HS-5 (cell line): ENCODE measurements at regions not wholly inside any gene's neighbourhood (a gene's known extent, or its start where the extent isn't known, plus 50 kb on each side); places are given as distances from the start of the nearest gene placed in this dataset.
"Not testable (repeated sequence)": the region's sequence is repeated elsewhere in the genome, so short reads cannot be mapped to it uniquely, and the experiment has no call there.

Source experiments
- DNase-seq: peaks from one replicate; pipeline ENCODE4 v3.0.0-alpha.2; 2012; ENCODE audit warnings: low read depth

DNA sequence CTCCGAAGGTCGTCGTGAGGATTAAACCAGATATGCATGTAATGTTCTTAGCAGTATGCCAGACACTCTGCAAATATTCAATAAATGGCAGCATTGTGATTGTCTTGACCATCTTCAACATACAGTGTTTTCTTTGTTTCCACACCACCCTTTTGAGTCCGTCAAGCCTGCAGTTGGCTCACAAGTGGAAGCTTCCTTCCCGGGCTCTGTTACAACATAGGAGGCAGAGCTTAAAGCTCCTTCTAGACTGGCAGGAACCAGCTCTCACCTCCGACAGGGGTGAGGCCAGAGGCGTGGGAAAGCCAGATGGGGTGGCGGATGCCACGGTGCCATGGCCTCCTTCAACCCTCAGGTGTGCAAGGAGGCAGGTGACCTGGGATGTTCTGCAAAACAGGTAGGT lies 138.3 kb downstream of the FOXL1 start:
- DNase-seq = no peak

DNA sequence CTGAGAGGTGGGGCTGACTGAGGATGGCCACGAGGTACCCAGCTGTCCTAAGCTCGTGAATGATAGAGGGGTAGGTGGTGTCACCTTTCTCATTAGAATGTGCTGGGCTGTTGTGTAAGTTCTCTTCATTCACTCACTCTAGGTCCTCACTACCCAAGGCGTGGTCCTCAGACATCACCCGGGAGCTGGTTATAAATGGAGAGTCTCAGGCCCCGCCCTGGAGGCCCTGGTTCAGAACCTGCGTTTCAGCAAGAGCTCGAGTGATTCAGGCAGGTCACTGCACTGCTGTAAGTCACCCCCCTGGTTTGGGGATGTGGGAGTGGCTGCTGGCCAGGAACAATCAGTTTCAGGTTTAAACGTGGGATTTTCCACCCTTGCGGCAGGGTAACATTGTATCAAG lies 139.8 kb downstream of the FOXL1 start:
- no peak for DNase-seq

DNA sequence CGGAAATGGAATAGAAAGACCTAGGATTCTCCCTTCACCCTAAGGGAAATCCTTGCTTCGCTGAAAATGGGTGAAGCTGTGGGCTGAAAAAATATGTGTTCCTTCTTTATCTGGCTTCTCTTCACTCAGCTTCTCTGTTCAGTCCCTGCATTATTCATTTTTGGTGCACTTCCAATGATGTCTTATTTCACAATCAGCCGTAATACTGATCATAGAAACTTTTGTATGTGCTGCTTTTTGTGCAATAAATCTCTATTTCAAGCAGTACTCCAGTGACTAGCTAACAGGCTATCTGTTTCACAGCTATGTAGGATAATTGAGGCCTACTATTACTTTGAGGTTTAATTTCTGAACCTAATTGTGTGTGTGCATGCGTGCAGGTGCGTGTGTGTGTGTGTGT lies 144.6 kb downstream of the FOXL1 start:
- DNase-seq = no peak

DNA sequence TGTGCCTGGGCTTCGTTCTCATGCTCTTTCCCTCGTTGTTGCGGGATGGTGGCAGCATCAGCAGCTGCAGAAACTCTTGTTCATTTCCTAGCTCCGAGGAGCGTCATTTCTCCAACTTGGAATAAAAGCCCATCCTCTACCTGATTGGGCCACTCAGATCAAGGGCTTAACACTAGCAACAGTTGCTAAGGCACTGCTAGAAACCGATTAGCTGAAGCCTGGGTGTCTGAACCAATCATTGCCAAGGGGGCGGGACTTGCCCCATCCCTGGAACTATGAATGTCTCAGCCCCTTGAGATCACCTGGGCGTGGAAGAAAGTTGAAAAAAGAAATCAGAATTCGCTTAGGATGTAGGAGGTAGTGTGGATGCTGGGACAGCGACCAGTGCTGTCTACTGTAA lies 145.3 kb downstream of the FOXL1 start:
- no peak for DNase-seq

DNA sequence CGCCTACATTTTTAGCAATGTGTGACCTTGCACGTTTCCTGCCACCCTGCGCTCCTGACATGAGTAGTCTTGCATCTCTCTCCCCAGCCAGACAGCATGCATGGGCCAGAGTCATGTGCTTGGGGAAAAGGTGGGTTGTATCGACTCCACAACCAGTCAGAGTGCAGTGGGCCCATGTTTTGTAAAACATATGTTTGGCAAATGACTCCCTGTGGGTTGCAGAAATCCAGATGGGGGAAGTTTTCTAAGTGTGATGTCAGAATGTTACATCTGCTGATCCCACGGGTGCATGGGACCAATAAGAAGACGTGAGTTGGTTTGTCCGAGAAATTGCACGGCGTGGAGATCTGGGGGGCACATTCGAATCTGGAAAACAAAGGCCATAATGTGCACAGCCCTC lies 147.1 kb downstream of the FOXL1 start:
- no peak for DNase-seq

DNA sequence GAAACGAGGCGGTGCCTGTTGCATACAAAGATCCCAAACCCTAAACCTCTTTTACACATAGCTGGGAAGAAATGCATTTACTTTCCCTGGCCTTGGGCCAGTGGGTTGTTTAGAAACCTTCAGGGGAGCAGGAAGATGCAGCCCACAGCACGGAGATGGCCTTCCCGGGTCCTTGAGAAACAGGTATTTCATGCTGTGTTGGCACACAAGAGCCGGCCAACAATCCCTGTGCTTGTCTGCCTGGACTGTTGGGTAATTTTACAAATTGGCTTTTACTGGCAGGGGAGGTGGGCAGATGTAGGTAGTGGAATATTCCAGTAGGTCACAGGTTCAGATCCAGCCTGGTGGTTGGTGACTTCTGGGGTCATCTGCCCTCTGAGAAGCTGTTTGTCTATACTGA lies 148.0 kb downstream of the FOXL1 start:
- DNase-seq = no peak

DNA sequence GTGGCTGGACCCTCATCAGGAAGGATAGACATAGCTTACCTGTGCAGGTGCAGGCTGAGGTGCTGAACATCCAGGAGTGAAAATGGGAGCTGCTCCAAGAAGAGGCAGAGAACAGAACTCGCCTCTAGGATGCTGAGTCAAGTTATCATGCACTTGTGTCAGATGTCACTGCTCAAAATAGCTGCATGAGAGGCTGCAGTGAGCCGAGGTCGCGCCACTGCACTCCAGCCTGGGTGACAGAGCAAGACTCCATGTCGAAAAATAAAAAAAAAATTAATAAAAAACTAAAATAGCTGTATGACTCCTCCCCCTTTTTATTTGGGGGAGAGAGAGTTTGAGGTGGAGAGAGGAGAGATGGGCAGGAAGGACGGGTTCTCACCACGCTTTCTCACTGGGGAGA lies 148.8 kb downstream of the FOXL1 start:
- DNase-seq = no peak

DNA sequence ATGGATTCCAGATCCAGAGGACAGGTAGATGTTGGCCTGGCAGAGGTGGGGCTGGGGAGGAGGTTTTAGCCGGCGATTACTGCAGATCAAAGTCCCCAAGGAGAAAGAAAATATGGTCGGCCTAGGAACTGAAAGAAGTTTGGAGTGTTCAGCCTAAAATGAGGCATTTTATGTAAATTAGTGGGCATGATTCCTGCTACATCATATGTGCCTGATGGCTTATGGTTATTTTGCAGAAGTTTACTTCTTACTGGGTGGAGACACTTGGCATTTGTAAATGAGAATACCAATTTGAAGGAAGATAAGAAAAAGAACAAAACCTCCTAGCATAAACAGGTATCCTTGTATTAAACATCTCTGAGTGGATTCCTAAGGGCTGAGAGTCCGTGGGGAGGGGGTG lies 149.3 kb downstream of the FOXL1 start:
- no peak for DNase-seq

DNA sequence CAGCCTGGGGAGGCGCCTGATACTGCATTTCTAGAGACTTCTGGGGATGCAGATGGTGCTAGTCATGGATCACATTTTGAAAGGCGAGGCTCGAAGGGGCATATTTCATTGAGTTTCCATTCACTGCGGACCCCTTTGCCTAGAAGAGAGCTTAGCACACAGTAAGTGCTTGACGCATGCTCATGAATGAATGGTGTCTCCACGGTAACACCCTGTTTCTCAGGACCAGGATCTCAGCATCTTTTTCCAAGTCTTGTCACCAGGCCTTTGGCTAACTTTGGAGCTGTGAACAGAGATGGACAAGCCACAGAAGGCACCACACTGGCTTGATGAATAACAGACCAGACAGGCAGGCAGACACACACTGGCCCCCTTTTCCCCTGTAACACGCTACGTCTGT lies 151.3 kb downstream of the FOXL1 start:
- no peak for DNase-seq

DNA sequence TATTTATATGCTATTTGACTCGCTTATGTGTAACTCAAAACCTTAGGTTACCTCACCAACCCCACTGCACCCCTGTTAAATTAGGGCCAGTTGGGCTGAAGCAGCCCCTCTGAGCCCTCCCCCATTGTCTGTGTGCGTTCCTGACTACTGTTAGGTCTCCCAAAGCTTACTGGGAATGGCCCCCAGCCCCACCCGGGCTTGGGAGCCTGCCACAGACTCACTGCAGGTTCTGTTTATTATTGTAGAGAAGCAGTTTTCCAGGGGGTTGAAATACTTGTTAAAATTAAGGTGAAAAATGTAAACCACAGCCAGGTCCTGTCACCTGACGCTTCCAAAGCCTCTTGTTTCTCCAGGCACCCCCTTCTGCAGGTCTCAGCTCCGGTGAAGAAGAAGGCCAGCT lies 151.7 kb downstream of the FOXL1 start:
- DNase-seq = no peak

DNA sequence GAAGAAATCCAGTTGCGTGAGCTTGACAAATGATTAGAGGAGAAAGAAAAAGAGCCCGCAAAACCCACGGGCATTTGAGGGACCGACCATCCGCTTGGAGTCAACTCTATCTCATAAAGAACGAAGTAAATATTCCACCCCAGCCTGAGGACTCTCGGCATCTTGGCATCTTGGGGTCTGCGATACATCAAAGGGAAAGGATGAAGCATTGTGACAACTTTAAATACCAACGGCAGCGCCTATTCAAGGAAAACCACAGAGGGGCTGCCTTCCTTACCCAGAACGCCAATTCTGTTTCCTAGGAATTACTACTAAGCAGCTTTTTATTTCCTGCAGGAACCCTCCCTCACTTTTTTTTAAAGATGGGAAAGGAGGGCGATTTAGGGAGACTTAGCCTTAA lies 152.2 kb downstream of the FOXL1 start:
- no peak for DNase-seq

DNA sequence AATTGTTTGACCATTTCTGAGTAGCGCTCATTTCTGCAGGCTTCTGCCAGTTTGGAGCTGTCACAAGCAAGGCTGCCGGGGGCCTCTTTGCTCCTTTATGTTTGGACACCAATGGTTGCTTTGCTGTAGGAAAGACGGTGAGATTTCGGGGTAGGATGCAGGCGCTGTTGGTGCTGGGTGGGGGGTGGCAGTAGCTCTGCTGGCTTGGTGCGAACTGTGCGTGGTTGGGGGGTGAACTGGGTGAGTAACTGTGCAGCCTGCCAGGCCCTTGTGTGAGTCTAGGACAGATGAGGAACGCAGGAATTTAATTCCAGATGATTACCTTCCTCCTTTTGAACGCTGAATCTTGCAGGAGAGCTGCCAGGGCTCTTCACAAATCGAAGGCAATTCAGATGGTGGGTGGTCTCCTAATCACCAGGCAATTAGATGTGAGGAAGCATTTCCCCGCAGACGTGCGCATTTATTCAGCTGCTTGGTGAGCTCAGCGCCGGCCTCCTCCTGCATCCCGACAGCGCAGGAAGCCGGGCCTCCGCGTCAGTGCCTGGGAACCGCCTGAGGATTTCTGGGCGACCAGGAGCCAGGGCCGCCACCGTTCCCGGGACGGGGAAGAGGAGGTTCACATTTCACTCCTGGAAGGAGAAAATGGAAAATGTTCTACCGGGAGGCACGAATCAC lies 154.4 kb downstream of the FOXL1 start:
- DNase-seq = no peak

DNA sequence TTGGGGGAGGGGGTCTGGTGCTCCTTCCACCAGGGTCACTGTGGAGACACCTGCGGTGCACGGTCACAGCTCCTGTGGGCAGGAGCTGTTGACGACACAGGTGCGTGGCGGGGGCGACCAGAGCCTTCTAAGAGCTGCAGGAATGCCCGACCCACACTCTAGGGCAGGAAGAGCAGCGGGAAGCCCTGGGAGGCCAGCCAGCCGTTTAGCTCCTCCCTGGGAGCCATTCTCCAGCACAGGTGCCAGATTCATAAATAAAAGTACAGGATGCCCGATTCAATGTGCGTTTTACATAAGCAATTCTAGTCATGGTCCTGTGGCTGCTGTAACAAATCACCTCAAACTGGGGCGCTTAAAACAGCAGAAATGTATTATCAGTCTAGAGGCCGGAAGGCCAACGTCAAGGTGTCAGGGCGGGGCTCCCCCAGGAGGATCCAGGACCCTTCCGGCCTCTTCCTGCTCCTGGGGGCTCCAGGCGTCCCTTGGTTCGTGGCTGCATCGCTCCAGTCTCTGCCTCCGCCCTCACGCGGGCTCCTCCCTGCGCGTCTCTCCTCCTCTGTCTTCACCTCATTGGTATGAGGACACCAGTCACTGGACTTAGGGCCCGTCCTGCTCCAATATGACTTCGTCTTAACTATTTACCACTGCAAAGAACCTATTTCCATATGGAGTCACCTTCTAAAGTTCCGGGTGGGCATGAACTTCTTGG lies 155.4 kb downstream of the FOXL1 start:
- no peak for DNase-seq

DNA sequence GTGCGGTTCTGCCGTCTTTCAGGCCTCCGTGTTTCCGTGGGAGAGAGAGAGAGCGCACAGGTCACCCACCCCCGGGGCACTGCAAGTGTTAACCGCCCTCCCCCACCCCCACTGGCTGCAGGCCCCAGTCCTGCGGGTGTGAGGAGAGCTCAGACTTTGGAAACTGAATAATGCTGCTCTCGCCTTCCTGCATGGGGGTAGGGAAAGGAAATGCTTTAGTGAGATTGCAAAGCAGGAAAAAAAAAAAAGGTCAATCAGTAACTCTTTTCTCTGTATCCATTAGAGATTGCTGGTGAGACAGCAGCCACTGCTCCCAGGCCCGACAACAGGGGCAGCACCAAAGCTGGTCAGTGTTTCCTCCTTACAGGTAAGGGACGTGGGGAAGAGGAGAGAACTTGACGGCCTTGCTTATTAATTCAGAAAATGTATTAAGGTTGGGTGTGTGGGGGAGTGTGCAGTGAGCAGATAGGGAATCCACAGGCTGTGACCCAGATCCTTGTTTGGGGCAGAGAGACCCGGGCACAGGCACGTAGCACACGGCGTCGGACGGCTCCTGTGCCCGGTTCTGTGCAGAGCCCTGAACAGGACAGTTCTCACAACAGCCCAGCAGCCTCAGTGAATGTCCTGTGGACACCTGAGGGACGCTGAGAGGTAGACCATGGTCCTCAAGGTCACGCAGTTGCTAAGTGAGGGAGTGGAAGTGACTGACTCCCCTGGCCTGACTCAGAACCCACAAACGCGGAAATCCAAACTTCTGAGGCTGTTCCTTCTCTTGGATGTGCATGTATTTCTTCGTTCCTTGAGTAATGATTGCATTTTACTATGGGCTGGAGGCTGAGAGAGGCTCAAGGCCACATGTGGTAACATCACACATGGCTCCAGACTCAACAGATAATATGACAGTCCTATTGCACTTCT lies 156.5 kb downstream of the FOXL1 start:
- no peak for DNase-seq

DNA sequence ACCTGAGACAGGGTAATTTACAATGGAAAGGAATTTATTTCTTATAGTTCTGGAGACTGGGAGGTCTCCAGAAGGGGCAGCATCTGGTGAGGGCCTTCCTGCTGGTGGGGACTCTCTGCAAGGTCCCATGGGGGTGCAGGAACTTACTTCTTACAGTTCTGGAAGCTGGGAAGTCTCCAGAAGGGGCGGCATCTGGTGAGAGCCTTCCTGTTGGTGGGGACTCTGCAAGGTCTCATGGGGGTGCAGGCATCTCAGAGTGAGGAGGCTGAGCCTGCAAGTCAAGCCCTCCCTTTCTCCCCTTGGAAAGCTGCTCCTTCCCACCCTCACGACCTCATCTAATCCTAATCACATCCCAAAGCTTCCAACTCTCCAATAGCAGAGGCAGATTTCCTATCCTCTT lies 157.4 kb downstream of the FOXL1 start:
- DNase-seq = no peak

DNA sequence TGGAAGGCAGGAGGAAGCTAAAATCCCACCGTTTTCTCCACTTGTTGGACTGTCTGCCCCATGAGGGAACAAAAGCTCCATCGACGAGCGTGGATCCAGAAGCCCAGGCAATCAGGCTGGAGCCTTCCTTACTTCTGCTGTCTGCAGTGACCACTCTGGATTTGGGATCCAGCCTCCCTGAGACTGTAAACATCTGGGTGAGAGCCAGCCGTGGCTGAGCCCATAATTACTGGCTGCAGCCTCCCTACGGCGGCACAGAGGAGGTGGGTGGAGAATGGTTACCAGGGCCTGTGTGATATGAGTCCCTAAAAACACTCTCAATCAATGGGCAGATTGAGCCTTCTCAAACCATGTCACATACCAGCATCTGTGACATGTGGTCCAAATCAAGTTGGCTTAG lies 158.2 kb downstream of the FOXL1 start:
- no peak for DNase-seq

DNA sequence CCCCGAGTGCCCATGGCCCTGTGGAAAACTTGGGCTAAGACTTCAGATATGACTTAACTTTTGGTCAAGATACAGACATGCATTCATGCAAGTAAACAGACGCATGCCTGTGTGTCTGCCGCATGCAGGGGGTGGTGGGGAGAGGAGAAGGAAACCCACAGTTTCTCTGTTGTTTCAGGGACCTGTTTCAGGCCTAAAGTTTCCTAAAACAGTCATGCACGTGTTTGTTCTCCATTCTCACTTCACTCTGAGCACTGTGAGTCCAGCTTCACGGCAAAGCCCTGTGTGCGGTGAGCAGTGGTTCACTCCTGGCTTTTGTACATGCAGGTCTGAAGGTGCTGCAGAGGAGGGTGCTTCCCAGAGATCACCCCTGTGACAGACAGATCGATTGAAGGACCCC lies 158.7 kb downstream of the FOXL1 start:
- no peak for DNase-seq

DNA sequence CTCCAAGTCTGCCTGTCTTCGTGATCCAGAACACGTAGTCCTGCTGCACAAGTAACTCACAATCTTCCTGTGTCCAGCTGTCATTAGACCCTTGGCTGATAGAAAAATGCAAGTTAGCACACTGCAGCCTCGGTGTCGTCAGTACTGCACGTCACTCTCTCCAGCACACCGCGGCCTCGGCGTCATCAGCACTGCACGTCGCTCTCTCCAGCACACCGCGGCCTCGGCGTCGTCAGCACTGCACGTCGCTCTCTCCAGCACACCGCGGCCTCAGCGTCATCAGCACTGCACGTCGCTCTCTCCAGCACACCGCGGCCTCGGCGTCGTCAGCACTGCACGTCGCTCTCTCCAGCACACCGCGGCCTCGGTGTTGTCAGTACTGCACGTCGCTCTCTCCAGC lies 160.0 kb downstream of the FOXL1 start:
- not testable (repeated sequence) for DNase-seq

DNA sequence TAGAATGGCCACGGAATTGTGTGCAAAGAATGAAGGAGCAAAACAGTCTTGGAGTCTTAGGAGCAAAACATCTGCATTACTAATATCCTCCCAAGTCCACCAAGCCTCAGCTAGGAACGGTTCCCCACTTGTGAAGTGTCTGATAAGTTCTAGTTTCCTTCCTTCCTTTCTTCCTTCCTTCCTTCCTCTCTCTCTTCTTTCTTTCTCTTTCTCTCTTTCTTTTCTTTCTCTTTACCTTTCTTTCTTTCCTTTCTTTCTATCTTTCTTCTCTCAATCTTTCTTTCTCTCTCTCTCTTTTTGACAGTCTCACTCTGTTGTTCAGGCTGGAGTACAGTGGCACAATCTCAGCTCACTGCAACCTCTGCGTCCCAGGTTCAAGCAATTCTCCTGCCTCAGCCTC lies 160.8 kb downstream of the FOXL1 start:
- DNase-seq = no peak

DNA sequence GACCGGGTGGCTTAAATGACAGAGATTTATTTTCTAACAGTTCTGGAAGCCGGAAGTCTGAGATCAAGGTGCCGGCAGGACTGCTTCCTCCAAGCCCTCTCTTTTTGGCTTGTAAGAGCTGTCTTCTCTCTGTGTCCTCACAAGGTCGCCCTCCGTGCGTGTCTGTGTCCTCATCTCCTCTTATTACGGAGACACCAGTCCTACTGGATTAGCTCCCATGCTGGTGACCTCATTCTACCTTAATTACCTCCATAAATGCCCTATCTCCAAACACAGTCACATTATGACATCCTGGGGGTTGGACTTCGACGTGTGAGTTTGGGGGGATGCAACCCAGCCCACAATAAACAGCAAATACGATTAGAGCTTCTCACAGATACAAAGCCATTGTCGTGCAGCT lies 161.5 kb downstream of the FOXL1 start:
- no peak for DNase-seq

DNA sequence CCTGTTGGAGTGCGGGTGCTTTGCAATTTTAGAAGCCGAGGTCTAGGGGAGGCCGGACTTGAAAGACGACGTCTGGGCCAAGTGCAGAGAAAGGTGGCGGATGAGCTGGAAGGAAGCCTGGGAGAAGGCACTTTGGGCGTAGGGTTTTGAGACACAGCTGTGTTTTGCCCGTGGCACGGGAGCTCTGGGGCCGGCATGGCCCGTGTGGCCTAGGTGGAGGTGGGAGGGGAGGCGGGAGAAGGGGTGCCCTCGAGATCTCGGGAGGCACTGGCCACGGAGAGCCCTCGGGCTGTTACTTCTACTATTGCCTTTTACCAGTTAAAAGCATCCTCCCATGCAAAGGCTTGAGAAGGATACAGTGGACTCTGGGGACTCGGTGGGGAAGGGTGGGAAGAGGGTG lies 161.9 kb downstream of the FOXL1 start:
- no peak for DNase-seq

DNA sequence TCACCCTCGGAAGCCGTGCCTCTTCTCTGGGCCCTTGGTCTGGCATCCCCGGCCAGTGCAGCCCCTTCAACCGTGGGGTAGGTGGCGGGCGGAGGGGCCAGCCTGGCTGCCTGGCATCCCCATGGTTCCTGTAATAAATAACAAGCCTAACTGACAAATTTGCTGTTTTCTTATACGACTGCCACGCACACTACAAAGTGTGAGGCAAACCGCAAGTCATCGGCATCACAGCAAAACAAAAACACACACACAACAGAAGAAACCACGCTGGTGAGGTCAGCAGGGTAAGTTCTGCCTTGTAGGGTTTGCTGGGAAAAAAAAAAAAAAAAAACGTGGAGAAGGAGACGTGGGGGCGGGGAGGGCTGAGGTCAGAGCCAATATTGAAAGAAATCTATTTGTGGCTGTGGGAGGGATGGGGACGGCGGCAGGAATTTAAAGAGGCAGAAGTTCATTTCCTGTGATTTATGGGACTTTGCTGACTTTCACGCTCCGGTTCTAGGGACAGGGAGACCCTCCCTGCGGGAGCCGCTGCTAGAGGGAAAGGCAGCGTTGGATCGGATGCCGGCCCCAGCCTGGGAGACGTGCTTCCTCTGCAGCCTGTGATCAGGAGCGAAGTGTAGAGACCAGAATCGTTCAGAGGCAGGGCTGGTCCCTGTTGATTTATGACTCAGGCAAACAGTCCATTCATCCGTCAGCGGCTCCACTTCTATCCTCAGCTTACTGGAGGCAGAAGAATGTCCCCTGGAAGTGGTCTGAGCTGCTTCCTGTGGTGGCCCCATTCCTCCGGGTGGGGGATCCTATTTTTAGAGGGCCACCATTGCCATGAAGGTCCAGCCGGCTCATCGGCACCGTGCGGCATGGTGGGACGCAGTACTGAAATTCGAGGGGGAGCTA lies 162.8 kb downstream of the FOXL1 start:
- no peak for DNase-seq
